GM19025 (cell line): ENCODE measurements at regions not wholly inside any gene's neighbourhood (a gene's known extent, or its start where the extent isn't known, plus 50 kb on each side); places are given as distances from the start of the nearest gene placed in this dataset.
"Not testable (repeated sequence)": the region's sequence is repeated elsewhere in the genome, so short reads cannot be mapped to it uniquely, and the experiment has no call there.

ENCODE experiments used
- ATAC-seq: cut with Tn5 transposase; IDR thresholded peaks from one replicate; pipeline ENCODE4 v1.9.1; 2021; ENCODE audit warnings: mild to moderate bottlenecking, low read depth, moderate library complexity; ENCODE audit not compliant: unreplicated experiment

DNA sequence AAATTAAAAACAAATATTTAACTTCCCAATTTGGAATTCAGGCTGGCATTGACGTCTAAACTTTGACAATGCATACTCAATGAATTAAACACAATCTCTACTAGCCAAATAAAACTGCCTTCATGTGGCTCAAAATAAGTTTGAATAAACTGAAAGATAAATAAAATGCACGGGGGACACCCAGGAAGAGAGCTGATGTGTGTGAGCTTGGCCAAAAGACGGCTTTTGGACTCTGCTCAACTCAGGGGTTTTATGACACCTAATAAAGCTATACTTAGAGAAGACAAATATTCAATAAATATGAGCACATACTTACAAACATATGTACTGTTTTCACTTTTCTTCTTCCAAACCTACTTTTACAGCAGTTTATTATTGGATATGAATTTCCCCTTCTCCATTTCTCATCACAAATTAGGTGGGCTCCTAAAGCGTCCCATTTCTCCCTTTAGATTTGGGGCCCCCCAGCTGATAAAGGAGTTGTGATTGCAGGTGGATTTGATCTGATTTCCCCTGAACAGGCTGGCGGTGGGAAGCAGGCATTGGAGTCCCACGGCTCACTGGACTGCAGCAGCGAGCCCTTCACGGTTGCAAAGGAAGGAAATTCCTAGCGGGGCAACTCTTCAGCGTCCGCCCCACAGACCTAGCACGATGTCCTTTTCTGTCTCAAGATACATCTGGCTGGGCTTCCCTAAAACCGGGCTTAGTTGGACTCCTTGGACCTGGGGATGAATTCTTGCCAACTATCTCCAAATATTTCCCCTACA lies 79.6 kb downstream of the INSIG1 start:
- ATAC-seq, result no peak

DNA sequence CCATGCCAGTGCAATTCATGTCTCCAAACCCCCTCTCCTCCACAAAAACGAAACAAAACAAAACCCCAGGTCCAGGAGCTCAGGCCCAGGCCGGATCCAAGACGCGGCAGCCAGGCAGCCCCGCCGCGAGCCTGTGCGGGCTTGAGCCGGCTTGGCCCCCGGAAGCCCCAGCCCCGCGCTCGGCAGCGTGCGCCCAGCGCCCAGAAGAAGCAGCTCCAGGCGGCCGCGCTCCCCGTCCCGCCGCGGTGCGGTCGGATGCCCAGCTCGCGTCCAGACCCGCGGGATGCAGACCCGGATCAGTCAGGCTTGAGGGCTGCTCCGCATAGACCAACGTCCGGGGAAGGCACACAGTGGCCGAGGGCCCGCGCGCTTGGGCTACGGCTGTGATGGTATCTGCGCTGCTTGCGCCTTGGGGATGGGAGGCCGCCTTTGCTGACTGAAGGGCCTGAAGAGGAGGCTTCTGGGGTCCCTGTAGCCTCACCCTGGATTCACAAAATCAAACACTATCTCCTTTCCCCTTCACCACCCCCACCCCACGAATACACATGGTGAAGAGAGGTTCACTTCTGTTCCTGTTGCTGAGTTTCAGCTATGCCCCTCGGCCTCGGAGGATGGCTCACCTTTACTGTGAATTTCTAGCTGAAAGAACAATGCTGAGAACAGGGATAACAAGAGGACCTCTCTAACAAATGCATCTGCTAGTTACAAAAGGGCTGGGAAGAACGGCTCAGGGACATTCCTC lies 79.9 kb upstream of the EN2 start:
- no peak for ATAC-seq

GRCh38 chr7:155378580-155378934 lies 79.4 kb upstream of the EN2 start:
- ATAC-seq, result no peak

- ATAC-seq, result no peak
Measured at GRCh38 chr7:155378959-155379871, 78.7 kb upstream of the EN2 start.

DNA sequence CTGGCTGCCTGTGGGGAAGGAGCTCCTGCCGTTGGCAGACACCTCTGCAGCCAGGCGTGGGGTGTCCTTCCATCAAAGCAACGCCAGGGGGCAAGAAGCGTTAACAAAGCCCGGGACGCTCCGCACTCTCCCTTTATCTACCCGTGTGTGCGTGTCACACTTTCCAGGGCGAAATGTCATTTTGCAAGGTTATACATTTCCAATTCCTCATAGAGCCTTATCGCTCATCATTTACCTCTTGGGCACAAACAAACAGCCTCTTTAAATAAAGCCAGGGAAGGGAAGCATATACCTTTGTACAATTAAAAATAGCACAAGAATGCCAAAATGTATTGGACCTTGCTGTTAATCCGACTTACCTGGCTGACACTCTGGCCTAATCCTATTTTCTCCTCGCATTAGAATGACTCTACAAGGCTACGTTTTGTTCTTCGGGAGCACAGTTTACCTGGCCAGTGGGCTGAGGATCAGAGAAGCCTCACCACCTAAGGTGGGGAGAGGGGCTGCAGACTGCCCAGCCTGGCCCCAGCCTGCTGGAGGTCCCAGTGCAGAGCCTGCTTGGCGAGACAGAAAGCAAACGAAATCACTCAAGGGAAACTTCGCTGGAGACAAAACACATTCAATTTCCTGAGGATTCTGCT lies 77.6 kb upstream of the EN2 start:
- peak; percentile 80 for ATAC-seq

DNA sequence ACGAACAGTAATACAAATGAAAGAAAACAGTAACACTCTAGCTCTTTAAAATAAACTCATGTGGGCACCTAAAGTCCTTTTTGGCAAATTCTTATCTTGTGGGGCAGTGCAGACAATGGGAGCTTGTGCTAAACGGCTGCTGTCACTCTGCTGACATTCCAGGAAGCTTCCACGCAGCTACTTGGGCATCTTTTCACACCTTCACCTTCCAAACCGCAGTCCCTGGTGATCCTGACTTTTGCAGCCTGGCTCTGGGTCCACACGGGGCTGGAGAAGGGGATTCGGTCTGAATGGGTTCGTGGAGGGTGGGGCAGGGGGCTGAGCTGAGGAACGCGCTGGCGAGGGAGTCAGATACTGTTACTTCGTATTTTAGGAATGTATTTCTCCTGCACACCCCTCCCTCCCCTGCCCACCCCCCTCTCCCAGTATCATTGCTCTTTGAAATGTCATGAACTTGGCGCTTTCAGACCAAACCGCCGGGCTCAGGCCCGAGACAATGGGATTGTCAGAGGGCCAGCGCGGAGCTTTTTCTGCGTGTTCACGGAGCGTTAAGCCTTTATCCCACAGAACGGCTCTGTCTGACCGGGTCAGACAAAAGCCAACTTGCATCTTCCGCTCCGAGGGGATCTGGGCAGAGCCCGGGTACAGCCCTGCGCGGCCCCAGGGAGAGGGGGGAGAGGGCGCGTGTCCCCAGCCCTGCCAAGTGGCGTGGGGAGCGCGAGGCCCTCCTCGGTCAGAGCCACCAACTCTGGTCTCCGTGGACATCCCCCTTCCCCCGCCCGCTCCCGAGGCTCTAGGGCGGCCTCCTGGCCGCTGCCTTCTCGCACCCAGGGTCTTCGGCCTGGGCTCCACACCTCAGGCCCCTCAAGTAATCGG lies 76.7 kb upstream of the EN2 start:
- no peak for ATAC-seq

GRCh38 chr7:155381852-155382801 lies 75.8 kb upstream of the EN2 start:
- no peak for ATAC-seq

DNA sequence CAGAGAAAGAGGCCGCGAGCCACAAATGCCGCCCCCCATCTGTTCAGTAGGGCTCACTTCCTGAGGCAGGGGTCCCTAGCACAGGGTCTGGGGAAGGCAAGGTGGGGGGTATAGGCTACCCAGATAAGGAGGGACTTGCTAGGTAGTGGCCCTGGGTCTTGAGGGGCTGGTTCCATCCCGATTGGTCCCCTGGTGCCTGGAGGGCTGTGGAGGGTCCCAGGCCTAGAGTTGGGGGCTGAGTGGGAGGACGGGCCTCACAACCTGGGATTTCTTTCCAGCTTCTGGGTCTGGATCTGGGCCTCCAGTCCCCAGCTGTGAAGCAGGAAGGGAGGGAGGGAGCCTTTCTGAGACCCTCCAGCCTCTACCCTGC lies 75.1 kb upstream of the EN2 start:
- ATAC-seq, result no peak

DNA sequence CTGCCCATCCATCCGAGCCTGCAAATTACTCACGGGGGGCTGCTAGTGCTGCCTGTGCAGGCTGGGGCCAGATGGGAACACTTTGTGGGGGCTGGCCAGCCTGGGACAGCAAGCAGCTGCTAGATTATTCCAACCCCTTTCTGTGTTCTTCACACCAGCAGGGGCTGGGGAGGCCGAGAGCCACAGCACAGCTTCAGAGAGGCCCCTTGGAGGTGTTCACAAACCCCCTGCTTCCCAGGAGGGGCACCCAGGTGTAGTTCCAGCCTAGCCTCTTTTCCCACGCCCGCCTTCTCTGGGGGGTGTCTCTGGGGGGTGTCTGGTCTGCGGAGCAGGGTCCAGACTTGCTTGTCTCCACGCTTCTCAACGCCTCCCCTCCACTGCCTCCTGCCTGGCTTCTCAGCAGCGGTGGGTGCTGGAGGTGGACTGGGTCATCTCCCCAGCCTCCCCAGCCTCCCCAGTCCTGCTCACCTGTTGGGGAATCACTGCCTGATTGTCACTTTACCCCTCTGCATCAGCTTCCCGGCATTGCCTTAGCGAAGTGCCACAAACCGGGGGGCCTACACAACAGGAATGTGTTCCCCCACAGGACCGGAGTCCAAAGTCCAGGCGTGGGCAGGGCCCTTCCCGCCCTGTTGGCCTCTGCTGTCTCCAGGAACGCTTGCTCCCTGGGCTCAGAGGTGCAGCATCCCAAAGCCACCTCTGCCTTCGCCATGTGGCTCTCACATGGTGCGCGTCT lies 74.0 kb upstream of the EN2 start:
- no peak for ATAC-seq

DNA sequence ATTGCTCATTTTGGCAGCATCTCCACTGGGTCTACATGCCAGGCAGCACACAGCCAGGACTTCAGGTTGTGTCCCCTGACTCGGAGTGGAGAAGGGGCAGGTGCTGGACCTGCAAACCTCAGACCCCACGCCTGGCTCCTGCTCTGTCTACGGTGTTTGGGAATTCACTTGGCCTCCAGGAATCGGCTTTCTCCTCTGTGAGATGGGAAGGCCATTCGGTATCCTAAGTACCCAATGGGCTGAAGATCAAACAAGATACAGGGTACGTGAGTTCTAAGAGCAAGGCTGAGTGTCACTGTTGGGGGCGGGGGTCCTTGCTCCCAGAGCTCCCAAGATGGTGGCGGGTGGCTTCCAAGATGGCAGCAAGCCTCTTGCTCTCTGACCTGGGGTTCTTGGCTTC lies 73.2 kb upstream of the EN2 start:
- no peak for ATAC-seq

GRCh38 chr7:155385182-155385581 lies 72.7 kb upstream of the EN2 start:
- not testable (repeated sequence) for ATAC-seq

DNA sequence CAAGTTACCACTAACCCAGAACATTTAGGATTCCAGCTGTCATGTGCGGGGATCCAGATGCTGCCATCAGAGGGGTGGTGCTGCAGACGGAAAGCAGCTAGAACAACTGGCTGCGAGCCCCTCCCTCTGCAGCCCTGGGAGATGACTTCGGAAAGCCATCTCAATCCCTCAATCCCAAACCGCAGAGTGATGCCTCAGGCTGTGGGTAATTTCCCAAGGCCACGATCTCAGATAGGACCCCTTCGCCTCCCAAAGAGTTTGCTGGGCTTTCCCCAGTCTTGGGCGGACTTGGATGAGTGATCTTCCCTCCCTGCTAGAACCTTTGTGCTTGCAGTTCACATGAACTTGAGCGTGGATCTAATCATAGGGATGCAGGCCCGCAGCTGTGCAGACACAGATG lies 71.3 kb upstream of the EN2 start:
- no peak for ATAC-seq

- no peak for ATAC-seq
Measured at GRCh38 chr7:155387066-155387620, 70.8 kb upstream of the EN2 start.

- no peak for ATAC-seq
Measured at GRCh38 chr7:155388561-155388960, 69.4 kb upstream of the EN2 start.

DNA sequence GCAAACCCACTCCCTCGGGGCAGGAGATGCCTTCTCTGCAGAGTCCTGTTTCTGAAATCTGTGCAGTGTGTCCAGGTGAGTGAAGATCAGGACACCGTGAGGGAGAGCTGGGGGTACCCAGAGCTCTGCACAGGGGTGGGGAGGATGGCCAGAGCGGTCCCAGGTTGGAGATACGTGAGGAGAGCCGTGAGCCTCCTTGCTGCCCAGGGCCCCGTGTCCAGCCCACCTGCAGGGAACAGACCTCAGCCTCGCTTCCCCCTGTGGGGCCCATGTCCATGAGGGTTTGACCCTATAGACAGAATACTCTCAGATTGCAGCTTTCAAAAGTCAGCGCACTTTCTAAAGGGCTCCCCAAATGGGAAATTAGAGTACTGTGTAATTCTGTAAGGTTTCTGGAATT lies 66.5 kb upstream of the EN2 start:
- no peak for ATAC-seq

DNA sequence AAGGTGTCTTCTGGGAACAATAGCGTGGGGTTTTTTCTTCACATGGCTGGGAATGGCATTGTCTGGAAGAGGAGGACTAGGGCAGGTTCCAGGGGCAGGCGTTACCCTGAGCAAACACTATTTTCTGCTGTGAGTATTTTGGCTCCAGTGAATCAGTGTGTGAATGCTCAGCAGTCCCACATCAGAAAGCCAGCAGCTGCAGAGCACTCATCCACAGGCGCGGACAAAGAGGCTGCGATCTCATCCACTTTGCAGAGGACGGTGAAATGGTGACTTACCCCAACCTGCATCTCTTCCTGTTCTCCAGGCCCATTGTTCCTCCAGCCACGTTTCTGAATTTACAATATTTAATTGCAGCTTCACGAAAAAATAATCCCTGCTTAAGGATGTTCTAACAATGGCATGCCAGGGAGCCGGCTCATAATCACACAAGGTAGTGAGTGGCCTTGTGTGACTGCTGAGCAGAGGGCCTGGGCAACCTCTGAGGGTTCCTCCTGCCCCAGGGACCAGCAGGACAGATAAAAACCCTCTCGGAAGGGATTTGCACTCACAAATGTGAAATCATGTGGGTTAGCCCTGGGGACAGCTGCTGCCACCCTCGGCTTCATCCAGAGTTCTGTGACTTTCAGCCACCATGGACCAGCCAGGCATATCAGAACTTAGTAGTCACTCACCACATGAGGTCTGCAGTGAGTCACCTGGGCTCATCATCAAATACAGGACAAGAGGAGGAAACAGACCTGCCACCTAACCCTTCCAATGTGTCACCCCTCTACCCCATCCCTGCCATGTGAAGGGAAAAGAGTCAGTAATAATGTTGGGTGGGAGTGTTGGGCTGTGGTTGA lies 65.0 kb upstream of the EN2 start:
- ATAC-seq, result no peak

DNA sequence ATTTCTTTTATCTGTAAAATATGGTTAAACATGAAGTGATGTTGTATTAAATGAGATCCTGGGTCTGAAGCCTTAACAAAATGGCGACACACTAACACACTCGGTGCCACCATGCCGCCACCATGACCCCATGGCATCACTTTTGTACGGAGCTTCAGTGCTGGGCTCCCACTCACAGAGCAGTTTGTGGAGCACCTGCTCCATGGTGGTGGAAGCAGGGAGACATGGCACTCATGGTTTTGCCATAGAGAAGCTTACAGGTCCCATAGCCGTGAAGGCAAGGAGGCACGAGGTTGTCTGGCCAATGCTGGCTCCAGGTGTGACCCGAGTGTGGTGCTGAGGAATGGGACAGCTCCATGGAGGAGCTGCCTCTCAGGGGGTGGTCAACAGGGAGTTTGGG lies 63.5 kb upstream of the EN2 start:
- ATAC-seq, result no peak
